HL-60/S4 (cell line): ENCODE measurements at regions not wholly inside any gene's neighbourhood (a gene's known extent, or its start where the extent isn't known, plus 50 kb on each side); places are given as distances from the start of the nearest gene placed in this dataset.
"Not testable (repeated sequence)": the region's sequence is repeated elsewhere in the genome, so short reads cannot be mapped to it uniquely, and the experiment has no call there.

ENCODE experiments used
- in situ Hi-C: fragments of 300-500 bp; cut with MboI; formaldehyde crosslinking; loops from 2 replicates; pipeline ENCODE4 v1.14.3; 2022; ENCODE audit warnings: low sequenced_read_pairs

- in situ Hi-C loops: no loop called here
These were observed 356.4 kb downstream of the ADCYAP1 start for GRCh38 chr18:1261054-1261453.

DNA sequence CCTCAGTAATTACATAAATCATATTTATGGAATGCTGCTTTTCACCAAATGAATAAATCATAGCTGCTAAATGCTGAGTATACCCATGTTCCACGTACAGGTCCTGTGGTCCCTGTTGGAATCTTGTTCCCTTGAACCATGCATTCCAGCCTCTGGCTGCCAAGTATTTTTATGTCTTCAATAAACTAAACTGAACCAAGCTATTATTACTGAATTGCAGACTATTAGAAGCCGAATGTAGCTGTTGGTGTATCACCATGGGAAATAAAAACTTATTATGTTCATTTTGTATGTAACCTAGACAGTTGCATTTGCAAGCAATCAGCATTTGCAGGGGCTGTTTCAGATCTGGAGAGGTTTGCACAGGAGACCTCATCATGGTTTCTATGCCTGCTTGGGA, 362.4 kb downstream of the ADCYAP1 start:
- in situ Hi-C loops: no loop called here

- in situ Hi-C loops: no loop called here
These were observed 365.4 kb downstream of the ADCYAP1 start for GRCh38 chr18:1270081-1270480.

- in situ Hi-C loops: no loop called here
These were observed 368.8 kb downstream of the ADCYAP1 start for GRCh38 chr18:1273469-1273868.

GRCh38 chr18:1292167-1292566, 387.5 kb downstream of the ADCYAP1 start:
- in situ Hi-C loops: no loop called here

- in situ Hi-C loops: no loop called here
These were observed 389.6 kb downstream of the ADCYAP1 start for GRCh38 chr18:1294229-1294628.

DNA sequence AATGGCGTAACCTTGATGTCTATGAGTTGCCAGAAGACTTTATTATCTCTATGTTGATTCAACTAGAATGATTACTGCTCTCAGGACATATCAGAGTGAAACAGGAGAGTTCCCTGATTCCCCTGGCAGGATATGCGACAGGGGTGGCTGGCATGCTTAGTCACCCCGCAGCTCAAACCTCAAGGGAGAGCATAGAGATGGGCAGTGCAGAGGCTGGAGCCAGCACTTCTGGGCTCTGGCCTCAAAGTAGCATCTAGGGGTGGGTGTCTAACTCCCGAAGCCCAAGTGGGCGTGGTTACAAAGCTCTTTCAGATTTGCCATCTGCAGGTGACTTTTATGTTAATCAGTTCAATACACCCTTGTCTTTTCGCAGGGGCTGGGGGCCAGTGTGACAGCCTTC, 391.6 kb downstream of the ADCYAP1 start:
- in situ Hi-C loops: no loop called here

- in situ Hi-C loops: no loop called here
These were observed 398.2 kb downstream of the ADCYAP1 start for GRCh38 chr18:1302861-1303260.

DNA sequence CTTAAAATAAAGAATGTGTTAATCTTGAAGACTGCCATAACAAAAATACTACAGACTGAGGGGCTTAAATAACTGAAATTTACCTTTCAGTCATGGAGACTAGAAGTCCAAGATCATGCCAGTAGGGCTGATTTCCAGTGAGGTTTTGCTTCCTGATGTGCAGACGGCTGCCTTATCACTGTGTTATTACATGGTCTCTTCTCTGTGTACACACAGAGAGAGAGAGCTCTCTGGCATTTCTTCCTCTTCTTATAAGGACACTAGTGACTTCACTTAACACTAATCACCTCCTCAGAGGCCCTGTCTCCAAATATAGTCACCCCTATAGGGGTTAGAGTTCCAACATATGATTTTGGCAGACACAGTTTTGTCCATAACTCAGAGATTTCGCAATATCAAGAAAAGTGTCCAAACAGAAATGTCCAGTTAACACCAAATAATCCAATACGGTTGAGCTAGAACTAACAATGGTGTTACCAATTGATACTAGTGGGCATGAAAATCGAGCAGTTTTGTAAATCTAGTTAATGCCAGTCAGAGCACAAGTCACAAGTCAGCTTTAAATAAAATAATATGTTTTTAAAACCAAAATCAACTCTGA, 399.8 kb downstream of the ADCYAP1 start:
- in situ Hi-C loops: no loop called here

DNA sequence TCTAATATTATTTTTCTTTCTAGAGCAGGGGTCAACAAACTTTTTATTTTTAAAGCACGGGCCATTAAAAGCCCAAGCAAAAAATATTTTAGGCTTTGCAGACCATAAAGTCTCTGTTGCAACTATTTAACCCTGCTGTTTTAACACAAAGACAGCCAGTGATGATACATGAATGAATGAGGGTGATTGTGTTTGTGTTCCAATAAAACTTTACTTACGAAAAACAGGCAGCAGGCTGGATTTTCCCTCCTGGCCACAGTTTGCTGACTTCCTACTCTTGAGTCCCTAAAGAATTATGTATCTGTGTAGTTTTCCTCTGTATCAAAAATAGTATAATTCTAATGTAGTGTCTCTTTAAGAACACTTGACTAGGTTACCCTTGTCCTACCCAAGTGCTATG, 402.0 kb downstream of the ADCYAP1 start:
- in situ Hi-C loops: no loop called here

DNA sequence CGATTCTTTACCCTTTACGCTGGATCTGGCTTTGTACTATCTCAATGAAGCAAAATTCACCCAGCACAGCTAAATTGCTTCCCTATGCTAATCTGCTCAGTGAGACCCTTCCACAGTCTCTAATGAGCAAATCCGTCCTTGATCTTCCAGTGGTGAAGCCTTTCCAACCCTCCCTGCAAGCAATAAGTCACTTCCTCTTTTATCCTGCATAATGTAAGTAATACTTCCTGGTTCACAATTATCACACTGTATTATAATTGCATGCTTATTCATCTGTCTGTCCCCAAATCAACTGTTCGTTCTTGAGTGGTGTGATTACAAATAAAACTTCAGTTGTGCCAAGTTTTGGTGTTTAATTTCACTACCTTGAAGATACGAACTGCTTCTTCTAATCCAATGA, 404.0 kb downstream of the ADCYAP1 start:
- in situ Hi-C loops: no loop called here

DNA sequence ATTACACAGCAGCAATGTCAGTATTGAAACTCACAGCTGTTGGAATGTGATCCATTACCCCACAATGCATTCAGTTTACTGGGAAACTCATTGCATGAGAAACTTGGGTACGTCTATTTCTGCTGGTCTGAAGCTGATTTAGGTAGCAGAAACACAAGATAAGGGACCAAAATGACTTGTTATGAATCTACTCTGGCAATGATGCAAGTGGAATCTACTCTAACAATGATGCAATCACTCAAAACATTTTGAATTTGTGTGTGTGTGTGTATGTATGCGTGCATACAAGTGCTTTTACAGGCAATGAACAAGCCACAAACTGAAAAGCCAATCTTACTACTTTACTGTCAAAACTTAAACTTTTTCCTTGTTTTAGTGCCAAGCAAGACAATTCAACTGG, 406.7 kb downstream of the ADCYAP1 start:
- in situ Hi-C loops: no loop called here

- in situ Hi-C loops: not testable (repeated sequence)
These were observed 430.7 kb downstream of the ADCYAP1 start for GRCh38 chr18:1335345-1335744.

- in situ Hi-C loops: no loop called here
These were observed 446.3 kb downstream of the ADCYAP1 start for GRCh38 chr18:1350931-1351450.

- in situ Hi-C loops: no loop called here
These were observed 448.4 kb downstream of the ADCYAP1 start for GRCh38 chr18:1353025-1353424.

DNA sequence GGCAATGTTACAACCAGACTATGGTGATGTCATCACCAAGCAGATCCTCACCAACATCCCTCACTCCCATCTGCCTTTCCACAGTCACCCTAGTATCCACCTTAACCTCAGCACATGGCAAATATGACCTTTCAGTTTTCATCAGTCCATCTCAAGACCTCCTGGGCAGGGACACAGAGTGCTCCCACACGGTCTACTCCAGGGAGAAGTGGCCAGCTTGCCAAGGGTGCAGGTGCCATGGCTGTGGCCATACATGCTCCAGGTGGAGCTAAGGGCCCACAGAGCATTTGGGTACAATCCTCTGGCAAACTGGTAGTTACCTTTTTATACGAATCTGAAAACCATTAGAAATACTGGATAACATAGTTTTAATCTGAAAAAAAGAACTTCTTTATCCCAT, 453.1 kb downstream of the ADCYAP1 start:
- in situ Hi-C loops: no loop called here

DNA sequence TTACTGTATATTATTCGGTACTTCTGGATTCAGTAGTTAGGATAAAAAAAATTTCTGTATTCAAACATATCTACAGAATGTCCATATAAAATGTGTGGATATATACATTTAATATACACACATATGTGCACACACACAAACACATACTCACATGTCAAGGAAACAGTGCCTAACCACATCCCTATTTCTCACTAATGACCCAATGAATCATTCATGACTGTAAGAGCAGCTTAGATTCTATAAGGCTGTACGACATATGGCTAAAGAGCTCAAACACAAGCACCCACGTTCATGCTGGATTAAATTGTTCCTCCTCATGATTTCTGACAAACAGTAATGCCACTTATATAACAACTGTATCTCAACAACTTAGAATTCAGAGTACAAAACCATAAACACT, 457.3 kb downstream of the ADCYAP1 start:
- in situ Hi-C loops: no loop called here

DNA sequence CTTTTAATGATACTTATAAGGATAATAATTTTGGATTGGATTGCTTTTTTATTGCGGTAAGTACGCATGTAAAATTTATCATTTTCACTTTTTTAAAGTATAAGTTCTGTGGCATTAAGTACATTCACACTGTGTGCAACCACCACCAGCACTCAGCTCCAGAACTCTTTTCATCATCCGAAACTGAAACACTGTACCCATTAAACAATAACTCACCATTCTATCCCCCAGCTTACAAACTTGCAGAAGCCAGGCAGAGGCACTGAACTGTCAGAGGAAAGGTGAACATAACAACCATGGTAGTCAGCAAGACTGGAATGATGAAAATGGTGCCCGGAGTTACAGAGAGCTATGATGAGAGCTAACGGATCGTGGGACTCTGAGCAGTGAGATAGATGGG, 465.9 kb downstream of the ADCYAP1 start:
- in situ Hi-C loops: no loop called here

DNA sequence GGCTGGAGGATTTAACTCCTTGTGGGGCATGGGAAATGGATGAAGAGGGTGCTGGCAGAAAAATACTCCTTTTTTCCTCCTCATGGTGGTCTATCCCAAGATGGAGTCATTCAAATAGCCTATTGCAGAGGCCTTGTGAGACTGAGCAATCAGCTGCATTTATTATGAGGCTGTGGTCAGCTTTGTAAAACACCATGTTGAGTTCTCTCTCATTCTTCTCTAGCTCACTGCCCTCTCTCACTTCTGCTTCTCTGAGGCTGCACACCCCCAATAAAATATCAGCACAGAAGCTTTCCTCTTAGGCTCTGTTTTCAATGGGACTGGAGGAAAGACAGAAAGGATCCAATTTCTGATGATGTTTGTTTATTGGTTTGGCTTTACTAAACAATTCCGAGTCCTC, 467.1 kb downstream of the ADCYAP1 start:
- in situ Hi-C loops: no loop called here

DNA sequence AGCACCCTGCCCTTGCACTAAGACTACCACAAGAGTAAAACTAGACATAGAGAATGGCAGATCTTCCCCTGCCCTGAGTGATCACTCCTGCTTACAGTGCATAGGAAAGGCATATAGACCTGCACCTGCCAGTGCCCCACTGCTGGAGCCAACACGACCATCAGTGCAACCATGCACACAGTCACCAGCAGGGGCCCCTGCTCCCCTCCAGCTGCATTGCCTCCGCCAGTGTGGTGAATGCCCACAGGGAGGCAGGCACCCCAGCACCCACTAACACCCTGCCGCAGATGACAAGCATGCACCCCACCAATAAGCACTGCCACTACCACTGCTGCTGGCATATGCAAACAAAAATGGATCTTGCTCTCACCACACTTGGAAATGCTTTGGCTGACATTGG, 478.8 kb downstream of the ADCYAP1 start:
- in situ Hi-C loops: no loop called here

GRCh38 chr18:1388468-1388867, 483.8 kb downstream of the ADCYAP1 start:
- in situ Hi-C loops: not testable (repeated sequence)

- in situ Hi-C loops: no loop called here
These were observed 487.4 kb downstream of the ADCYAP1 start for GRCh38 chr18:1392046-1392445.
